ENCODE measurements at regions not wholly inside any gene's neighbourhood (a gene's known extent, or its start where the extent isn't known, plus 50 kb on each side); places are given as distances from the start of the nearest gene placed in this dataset.

DNA sequence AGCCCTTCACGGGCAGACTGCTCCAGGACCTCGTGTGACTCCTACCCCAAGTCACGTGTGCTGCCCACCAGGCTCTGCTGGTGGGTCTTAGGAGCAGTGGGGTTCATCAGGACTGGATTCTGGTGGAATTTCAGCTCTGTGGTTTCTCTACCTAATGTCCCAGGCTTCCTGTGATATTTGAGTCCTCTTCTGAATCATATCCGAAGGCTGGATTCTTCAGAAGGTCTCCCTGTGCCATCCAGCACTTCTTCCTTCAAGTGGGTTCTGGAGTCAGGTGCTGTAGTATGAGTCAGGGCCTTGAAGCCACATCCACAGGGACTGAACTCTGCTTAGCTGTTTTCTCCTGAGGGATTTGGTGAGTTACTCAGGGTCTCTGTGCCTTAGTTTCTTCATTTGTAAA, 850.2 kb upstream of the CELF4 start:
- intact Hi-C loops (cut with micrococcal nuclease; ENCODE audit: unreplicated experiment): no loop called here
- H3K4me1 Mint-ChIP-seq (ENCODE audit: low read depth, unreplicated experiment): no peaks in the 10 kb centered on the region
- CTCF ChIA-PET: no interaction called here
- Histone ChIP-seq H3K4me3 (ENCODE audit: low read depth, low read length) (no peak overlapping the region), H3K27me3 (replicated peaks; ENCODE audit: control insufficient read depth, insufficient read depth, low read length) (no peaks in the 10 kb centered on the region), H3K9me3 (no peaks in the 10 kb centered on the region), H3K4me1 (no peaks in the 10 kb centered on the region), H3K36me3 (ENCODE audit: control insufficient read depth, insufficient read depth, low read length) (no peaks in the 10 kb centered on the region)
- no TSS peak for BruUV-seq (replicated peaks)
- TF ChIP-seq, protein P1, sequence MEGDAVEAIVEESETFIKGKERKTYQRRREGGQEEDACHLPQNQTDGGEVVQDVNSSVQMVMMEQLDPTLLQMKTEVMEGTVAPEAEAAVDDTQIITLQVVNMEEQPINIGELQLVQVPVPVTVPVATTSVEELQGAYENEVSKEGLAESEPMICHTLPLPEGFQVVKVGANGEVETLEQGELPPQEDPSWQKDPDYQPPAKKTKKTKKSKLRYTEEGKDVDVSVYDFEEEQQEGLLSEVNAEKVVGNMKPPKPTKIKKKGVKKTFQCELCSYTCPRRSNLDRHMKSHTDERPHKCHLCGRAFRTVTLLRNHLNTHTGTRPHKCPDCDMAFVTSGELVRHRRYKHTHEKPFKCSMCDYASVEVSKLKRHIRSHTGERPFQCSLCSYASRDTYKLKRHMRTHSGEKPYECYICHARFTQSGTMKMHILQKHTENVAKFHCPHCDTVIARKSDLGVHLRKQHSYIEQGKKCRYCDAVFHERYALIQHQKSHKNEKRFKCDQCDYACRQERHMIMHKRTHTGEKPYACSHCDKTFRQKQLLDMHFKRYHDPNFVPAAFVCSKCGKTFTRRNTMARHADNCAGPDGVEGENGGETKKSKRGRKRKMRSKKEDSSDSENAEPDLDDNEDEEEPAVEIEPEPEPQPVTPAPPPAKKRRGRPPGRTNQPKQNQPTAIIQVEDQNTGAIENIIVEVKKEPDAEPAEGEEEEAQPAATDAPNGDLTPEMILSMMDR (IDR thresholded peaks at IDR 0.05; ENCODE audit: insufficient read depth in 1 of 2, low read depth in 1 of 2, low read length in 1 of 2, severe bottlenecking in 1 of 2, unreplicated experiment in 1 of 2): no peak
- H3K9me3 Mint-ChIP-seq (ENCODE audit: unreplicated experiment): no peaks in the 10 kb centered on the region
- H3K27ac Mint-ChIP-seq (ENCODE audit: unreplicated experiment): no peak overlapping the region
- H3K4me3 Mint-ChIP-seq (ENCODE audit: unreplicated experiment): no peak overlapping the region
- no peak for DNase-seq
- no peaks in the 10 kb centered on the region for H3K36me3 Mint-ChIP-seq (ENCODE audit: insufficient read depth, unreplicated experiment)
- POLR2A ChIA-PET: no interaction called here
- peaks cover 5% of the 10 kb centered on the region for H3K27me3 Mint-ChIP-seq (ENCODE audit: insufficient read depth, unreplicated experiment)

DNA sequence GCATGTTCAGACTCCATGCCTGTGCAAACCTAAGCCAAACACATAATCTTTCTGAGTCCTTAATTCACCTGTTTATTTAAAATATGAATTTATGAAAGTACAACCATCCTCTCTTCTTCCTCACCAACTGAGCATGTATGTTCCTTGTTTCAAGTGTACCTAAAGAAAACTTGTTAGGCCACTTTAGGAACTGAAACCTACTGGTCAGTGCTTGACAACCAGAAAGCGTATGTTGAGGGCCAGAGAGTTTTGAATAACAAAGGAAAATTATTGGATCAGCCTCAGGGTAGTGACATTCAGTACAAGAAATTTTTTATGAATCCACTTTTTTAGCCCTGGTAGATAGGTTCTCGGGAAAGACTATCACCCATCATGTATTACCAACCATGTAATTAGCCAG, 847.6 kb upstream of the CELF4 start:
- intact Hi-C loops (cut with micrococcal nuclease; ENCODE audit: unreplicated experiment): no loop called here
- no TSS peak for BruUV-seq (replicated peaks)
- no peak for DNase-seq
- ChIA-PET POLR2A (no interaction called here), CTCF (no interaction called here)
- no peaks in the 10 kb centered on the region for H3K4me1 ChIP-seq
- H3K4me1 Mint-ChIP-seq (ENCODE audit: low read depth, unreplicated experiment): no peaks in the 10 kb centered on the region
- H3K9me3 Mint-ChIP-seq (ENCODE audit: unreplicated experiment): no peaks in the 10 kb centered on the region
- no peak overlapping the region for H3K27ac Mint-ChIP-seq (ENCODE audit: unreplicated experiment)
- no peaks in the 10 kb centered on the region for H3K36me3 Mint-ChIP-seq (ENCODE audit: insufficient read depth, unreplicated experiment)
- peaks cover 5% of the 10 kb centered on the region for H3K27me3 Mint-ChIP-seq (ENCODE audit: insufficient read depth, unreplicated experiment)
- H3K4me3 Mint-ChIP-seq (ENCODE audit: unreplicated experiment): no peak overlapping the region
- TF ChIP-seq, protein P1 (IDR thresholded peaks at IDR 0.05; ENCODE audit: insufficient read depth in 1 of 2, low read depth in 1 of 2, low read length in 1 of 2, severe bottlenecking in 1 of 2, unreplicated experiment in 1 of 2): no peak
- H3K4me3 ChIP-seq (ENCODE audit: low read depth, low read length): no peak overlapping the region
- no peaks in the 10 kb centered on the region for H3K27me3 ChIP-seq (replicated peaks; ENCODE audit: control insufficient read depth, insufficient read depth, low read length)
- H3K36me3 ChIP-seq (ENCODE audit: control insufficient read depth, insufficient read depth, low read length): no peaks in the 10 kb centered on the region
- no peaks in the 10 kb centered on the region for H3K9me3 ChIP-seq

DNA sequence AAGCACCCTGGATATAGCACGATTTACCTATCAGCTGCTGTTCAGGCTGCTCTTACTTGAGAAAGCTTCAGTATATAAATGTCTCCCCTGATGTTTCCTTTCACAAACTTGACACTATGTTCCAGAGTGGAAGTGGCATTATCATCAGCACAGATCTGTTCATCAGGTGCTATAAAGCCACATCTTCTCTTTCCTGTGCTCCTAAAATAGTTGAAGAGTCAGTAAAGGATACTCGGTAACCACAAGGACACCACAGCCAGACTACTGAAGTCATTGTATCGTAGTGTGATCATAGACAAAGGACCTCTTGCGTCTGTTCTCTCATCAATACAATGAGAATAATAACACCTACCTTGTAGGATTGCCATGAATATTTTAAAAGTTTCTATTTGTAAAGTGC, 841.0 kb upstream of the CELF4 start:
- H3K9me3 Mint-ChIP-seq (ENCODE audit: unreplicated experiment): no peaks in the 10 kb centered on the region
- CTCF ChIA-PET: no interaction called here
- no peaks in the 10 kb centered on the region for H3K27me3 ChIP-seq (replicated peaks; ENCODE audit: control insufficient read depth, insufficient read depth, low read length)

More for the DNA sequence above, 841.0 kb upstream of the CELF4 start:
- H3K36me3 Mint-ChIP-seq (ENCODE audit: insufficient read depth, unreplicated experiment): no peaks in the 10 kb centered on the region
- Histone ChIP-seq H3K36me3 (ENCODE audit: control insufficient read depth, insufficient read depth, low read length) (no peaks in the 10 kb centered on the region), H3K4me1 (no peaks in the 10 kb centered on the region), H3K9me3 (no peaks in the 10 kb centered on the region), H3K4me3 (ENCODE audit: low read depth, low read length) (no peak overlapping the region)
- intact Hi-C loops (cut with micrococcal nuclease; ENCODE audit: unreplicated experiment): no loop called here
- DNase-seq: no peak
- POLR2A ChIA-PET: no interaction called here
- TF ChIP-seq, protein P1 (IDR thresholded peaks at IDR 0.05; ENCODE audit: insufficient read depth in 1 of 2, low read depth in 1 of 2, low read length in 1 of 2, severe bottlenecking in 1 of 2, unreplicated experiment in 1 of 2): no peak
- BruUV-seq (replicated peaks): no TSS peak
- H3K4me1 Mint-ChIP-seq (ENCODE audit: low read depth, unreplicated experiment): no peaks in the 10 kb centered on the region
- no peaks in the 10 kb centered on the region for H3K27me3 Mint-ChIP-seq (ENCODE audit: insufficient read depth, unreplicated experiment)
- no peak overlapping the region for H3K4me3 Mint-ChIP-seq (ENCODE audit: unreplicated experiment)
- H3K27ac Mint-ChIP-seq (ENCODE audit: unreplicated experiment): no peak overlapping the region

All from Caco-2 (cell line).